M059J (cell line): ENCODE measurements at regions not wholly inside any gene's neighbourhood (a gene's known extent, or its start where the extent isn't known, plus 50 kb on each side); places are given as distances from the start of the nearest gene placed in this dataset.
"Not testable (repeated sequence)": the region's sequence is repeated elsewhere in the genome, so short reads cannot be mapped to it uniquely, and the experiment has no call there.

ENCODE experiments used
- DNase-seq: peaks from one replicate; pipeline ENCODE4 v3.0.0-alpha.2; 2012; ENCODE audit warnings: low read depth

GRCh38 chr10:108556186-108556585, 1367.1 kb downstream of the XPNPEP1 start:
- peak; percentile 32 for DNase-seq

GRCh38 chr10:108545921-108546320, 1377.4 kb downstream of the XPNPEP1 start:
- DNase-seq: no peak

DNA sequence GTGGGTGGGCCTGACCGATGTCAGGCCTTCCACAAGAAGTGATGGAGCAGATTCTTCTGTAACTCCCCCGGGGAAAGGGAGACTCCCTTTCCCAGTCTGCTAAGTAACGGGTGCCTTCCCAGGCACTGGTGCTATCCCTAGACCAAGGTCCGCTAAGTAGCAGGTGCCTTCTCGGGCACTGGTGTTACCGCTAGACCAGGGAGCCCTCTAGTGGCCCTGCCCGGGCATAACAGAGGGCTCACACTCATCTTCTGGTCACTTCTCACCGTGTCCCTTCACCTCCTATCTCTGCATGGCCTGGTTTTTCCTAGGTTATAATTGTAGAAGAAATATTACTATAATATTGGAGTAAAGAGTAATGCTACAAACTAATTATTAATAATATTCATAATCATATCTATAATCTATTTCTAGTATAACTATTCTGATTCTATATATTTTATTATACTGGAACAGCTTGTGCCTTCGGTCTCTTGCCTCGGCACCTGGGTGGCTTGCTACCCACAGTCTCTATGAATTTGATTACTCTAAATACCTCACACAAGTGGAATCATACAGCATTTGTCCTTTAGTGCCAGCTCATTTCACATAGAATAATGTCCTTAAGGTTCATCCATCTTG, 1378.7 kb downstream of the XPNPEP1 start:
- peak; percentile 57 for DNase-seq

DNA sequence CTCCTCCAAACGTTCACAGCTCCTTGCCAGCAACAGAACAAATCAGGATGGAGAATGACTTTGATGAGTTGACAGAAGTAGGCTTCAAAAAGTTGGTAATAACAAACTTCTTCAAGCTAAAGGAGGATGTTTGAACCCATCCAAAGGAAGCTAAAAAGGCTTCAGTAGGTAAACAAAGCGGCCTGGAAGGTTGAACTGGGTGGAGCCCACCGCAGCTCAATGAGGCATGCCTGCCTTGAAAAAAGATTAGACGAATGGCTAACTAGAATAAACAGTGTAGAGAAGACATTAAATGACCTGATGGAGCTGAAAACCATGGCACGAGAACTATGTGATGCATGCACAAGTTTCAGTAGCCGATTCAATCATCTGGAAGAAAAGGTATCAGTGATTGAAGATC, 1369.0 kb upstream of the SORCS1 start:
- DNase-seq: not testable (repeated sequence)

DNA sequence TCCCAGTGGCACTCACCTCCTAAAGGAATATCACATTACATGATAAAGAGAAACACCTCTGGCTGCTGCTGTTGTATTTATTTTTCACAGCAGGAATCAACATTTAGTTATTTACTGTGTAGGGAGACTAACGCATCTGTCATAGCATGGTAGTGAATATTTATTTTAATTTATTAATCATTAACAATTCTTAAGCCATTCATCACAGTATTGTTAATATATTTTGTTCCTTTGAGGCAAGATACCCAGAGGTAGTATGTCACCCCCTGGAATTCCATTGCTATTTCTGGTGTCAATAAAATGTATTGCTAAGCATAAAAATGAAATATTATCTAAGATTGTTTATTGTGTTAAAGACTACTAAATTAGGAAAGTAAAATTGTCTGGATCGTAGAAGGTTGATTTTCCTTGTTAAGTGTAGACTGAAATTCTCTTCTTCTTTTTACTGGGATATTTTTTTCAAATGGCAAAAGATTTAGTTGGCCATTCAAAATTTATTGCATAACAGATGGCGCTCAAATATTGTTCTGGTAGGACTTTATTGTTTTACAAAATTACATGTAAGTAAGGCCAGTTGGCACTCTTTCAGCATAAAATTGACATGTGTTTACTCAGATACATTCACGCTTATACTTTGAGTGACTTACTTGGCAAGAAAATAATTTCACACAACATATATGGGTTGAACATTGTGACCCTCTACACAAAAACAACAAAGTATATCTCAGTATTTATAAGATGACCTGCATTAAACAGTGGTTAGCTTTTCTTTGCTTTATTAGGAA, 1358.7 kb upstream of the SORCS1 start:
- no peak for DNase-seq

- no peak for DNase-seq
Observed at GRCh38 chr10:108521827-108522492, 1357.5 kb upstream of the SORCS1 start.

GRCh38 chr10:108515821-108516220, 1351.3 kb upstream of the SORCS1 start:
- peak; percentile 15 for DNase-seq

DNA sequence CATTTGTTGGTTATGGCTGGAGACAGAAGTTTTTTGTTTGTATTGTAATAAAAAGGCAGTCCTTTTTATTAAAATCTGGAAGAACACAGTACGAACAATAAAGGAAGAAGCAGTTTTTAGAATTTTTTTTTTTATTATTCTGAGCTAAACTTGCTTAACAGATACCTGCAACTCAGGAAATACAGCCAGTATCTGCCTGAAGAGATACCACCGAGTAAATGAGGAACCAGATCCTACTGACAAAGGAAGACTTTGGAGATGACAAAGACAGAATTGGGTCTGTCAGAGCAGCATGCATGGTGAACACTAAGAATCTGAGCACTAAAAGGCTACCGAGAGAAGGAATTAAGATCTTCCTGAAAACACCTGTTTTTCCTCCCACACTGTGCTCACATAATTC, 1335.9 kb upstream of the SORCS1 start:
- no peak for DNase-seq

DNA sequence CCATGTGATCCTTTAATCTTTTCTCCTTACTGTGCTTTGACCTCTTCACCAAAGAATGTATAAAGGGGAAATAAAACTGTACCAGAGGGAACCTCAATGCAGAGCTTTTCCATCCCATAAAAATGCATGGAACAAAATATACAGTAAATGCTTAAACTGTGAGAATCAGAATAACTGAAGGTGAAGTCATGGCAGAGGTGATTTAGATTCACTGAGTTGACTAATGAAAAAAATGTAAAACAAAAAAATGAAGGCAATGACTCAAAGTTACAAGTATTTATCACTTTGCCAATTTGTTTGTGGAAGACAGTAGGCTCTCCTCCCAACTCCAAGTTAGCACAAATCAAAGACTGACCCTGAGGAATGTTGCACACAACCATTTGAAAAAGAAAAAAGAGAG, 1331.6 kb upstream of the SORCS1 start:
- DNase-seq: peak; percentile 21

DNA sequence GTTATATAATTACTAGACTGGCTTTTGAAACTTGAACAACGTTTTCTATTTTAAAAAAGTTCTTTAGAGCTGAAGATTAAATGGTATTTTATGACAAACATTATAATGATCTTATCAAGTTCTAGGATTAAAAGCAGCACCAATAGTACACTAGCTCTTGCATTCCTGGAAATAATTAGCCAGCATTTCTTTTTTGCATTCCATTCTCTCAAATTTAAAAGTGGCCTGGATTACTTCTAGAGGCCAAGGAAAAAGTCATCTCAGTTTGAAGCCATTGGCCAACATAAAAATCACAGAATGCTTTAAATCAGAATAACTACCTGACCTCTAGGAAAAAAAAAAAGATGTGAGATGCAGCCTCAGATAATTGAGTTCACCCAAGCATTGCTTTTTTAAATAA, 1326.4 kb upstream of the SORCS1 start:
- DNase-seq: peak; percentile 28

GRCh38 chr10:108471420-108471819, 1306.9 kb upstream of the SORCS1 start:
- DNase-seq: no peak

GRCh38 chr10:108469940-108470339, 1305.4 kb upstream of the SORCS1 start:
- DNase-seq: peak; percentile 32

DNA sequence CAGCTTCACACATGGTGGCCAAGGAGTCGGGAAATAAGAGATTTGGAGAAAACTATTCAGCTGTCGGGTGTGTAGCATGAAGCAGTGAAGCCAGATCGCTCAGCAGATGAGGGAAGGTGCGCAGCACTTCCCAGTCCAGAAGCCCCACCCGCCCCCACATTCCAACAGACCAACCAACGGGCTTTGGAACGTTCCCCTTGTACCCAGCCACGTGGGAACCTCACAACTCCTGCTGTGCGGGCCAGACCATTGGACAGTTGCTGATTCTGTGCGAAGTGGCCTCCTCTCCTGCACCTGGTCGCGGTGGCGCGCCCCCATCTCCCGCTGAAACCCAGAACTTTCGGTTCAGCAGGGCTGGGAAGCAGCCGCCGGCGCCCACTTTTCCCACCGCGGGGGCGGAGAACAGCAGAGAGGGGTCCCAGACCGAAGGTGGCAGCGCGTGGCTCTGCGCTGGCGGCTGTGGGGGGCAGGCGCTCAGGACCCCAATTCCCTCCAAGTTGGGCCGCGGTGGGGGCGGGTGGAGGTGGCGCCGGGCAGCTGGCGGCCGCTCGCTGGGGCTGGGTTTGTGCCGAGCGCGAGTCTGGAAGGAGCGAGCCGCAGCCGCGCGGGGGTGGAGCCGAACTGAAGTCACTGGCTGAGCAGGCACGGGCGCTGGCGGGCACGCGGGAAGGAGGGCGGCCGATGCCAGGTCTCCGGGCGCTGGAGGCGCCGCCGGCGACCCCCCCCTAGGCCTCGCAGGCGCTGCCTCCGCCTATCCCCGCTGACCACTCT, 1301.5 kb upstream of the SORCS1 start:
- no peak for DNase-seq

GRCh38 chr10:108462005-108462404, 1297.5 kb upstream of the SORCS1 start:
- no peak for DNase-seq

GRCh38 chr10:108454793-108455192, 1290.3 kb upstream of the SORCS1 start:
- DNase-seq: no peak

DNA sequence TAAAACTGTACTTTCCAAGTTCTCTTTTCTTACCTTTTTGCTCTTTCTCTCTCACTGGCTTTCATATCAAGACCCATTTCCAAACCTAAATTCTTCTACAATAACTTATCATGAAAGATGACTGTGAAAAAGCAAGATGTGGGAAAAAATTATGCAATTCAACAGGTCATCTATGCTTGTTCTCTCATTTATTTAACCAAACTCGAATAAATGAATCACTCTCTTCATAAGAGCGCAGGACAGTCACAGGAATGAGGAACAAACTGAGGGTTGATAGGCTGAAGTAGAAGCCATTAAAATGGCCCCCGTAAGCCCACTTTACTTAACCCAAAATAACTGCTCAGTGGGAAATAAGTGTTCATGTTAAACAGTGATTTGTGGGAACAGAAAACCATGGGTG, 1289.7 kb upstream of the SORCS1 start:
- no peak for DNase-seq

GRCh38 chr10:108453166-108453565, 1288.7 kb upstream of the SORCS1 start:
- DNase-seq: no peak

DNA sequence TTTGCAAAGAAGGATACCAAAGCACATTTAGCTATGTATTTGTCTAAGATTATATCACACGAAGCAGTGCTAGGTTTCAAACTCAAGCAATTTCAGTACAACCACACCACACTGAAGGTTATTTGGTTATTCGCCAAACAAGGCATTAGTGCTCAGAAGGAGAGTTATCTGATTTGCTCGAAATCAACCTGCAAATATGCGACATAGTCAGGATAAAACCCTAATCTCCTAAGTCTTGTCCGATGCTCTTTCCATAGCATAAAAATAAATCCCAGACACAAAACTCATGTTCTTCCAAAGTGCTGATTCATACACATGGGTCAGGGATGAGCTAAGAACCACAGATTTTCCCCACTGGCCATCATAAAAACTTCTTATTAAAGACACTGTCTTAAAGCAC, 1288.0 kb upstream of the SORCS1 start:
- peak; percentile 33 for DNase-seq

GRCh38 chr10:108450280-108450679, 1285.8 kb upstream of the SORCS1 start:
- DNase-seq: peak; percentile 37

DNA sequence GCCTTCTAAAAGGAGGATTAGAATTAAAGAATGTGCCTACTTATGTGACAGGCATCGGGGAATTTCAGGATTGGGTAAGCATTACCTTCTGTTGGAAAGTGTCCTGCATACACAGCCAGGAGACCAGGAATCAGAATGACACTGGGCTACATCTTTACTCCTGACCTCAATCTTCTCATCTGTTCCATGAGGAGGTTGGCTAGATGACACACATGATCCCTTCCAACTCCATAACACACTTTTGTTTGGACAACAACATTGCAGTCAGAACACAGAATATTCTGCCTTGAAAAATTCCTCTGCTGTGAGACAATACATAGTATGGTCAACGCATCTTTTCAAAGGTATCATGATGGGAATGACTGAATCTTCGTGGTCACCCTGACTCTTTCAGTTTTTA, 1281.2 kb upstream of the SORCS1 start:
- DNase-seq: peak; percentile 36

DNA sequence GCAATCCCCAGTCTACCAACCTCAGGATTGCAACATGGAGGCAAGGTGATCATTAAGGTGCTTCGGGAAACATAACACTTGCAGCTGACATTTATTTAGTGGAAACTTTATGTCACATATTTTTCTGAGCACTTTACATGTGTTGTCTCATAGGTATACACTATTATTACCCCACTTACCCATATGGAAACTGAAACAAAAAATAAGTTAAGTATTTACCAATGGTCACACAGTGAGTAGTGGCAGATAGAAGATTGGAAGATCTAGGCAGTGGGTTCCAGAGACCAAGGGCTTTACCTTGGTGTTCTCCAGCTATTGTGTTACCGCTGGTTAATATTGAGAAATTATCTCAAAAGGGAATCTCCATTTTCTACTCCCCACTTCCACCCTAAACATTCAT, 1279.1 kb upstream of the SORCS1 start:
- DNase-seq: no peak

DNA sequence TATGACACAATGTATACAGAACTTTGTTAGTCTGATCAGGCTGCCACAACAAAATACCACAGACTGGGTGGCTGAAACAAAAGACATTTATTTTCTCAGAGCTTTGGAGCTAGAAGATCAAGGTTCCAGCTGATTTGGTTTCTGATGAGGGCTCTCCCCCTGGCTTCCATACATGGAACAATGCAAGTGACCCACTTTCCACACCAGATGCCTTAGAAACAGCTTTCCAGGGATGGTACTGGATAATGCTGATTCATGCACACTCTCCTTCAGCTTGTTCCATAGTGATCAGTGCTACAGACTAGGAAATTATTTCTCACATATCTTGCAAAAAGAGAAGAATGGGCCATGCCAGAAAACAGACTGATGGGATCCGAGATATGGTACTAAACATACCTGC, 1274.9 kb upstream of the SORCS1 start:
- DNase-seq: no peak
